Hepatocyte (in vitro differentiated cells): ENCODE measurements at regions not wholly inside any gene's neighbourhood (a gene's known extent, or its start where the extent isn't known, plus 50 kb on each side); places are given as distances from the start of the nearest gene placed in this dataset.

Experiments used
- DNase-seq: peaks from one replicate; pipeline ENCODE4 v3.0.0-alpha.2; 2016; ENCODE audit warnings: low spot score
- H2AFZ ChIP-seq: fragments of 200-600 bp; sonication (generic); 2 replicates; pipeline ENCODE4 v1.6.0; 2016; ENCODE audit warnings: antibody characterized with exemption, mild to moderate bottlenecking
- H3K27ac ChIP-seq: fragments of 200-600 bp; sonication (generic); 2 replicates; pipeline ENCODE4 v1.5.1; 2016; ENCODE audit warnings: mild to moderate bottlenecking
- H3K27me3 ChIP-seq: fragments of 200-600 bp; sonication (generic); 2 replicates; pipeline ENCODE4 v1.6.1; 2016
- H3K36me3 ChIP-seq: fragments of 200-600 bp; sonication (generic); replicated peaks from 2 replicates; pipeline ENCODE4 v1.5.1; 2016; ENCODE audit warnings: low read depth; ENCODE audit not compliant: insufficient read depth
- H3K4me1 ChIP-seq: fragments of 200-600 bp; sonication (generic); 2 replicates; pipeline ENCODE4 v1.5.1; 2016; ENCODE audit warnings: mild to moderate bottlenecking, moderate library complexity; ENCODE audit not compliant: insufficient read depth
- H3K4me2 ChIP-seq: fragments of 200-600 bp; sonication (generic); 2 replicates; pipeline ENCODE4 v1.6.0; 2016
- H3K4me3 ChIP-seq: fragments of 200-600 bp; sonication (generic); 2 replicates; pipeline ENCODE4 v1.5.1; 2016; ENCODE audit warnings: mild to moderate bottlenecking
- H3K79me2 ChIP-seq: fragments of 200-600 bp; sonication (generic); 2 replicates; pipeline ENCODE4 v1.6.0; 2017; ENCODE audit warnings: mild to moderate bottlenecking
- H3K9me2 ChIP-seq: fragments of 200-600 bp; sonication (generic); replicated peaks from 2 replicates; pipeline ENCODE4 v1.6.0; 2017; ENCODE audit warnings: mild to moderate bottlenecking; ENCODE audit not compliant: insufficient read depth
- H3K9me3 ChIP-seq: fragments of 200-600 bp; sonication (generic); 2 replicates; pipeline ENCODE4 v1.5.1; 2016; ENCODE audit warnings: low read depth, mild to moderate bottlenecking
- H4K20me1 ChIP-seq: fragments of 200-600 bp; sonication (generic); 2 replicates; pipeline ENCODE4 v1.6.0; 2016; ENCODE audit warnings: mild to moderate bottlenecking; ENCODE audit not compliant: insufficient read depth, poor library complexity, severe bottlenecking
- EZH2 ChIP-seq: fragments of 200-600 bp; sonication (generic); IDR thresholded peaks from 2 replicates; pipeline ENCODE4 v1.6.1; 2016; ENCODE audit warnings: antibody characterized with exemption, mild to moderate bottlenecking, borderline replicate concordance
- EZH2phosphoT487 ChIP-seq: fragments of 200-600 bp; sonication (generic); IDR thresholded peaks from one replicate; pipeline ENCODE4 v1.6.1; 2018; ENCODE audit warnings: antibody characterized with exemption, mild to moderate bottlenecking, low read depth, moderate library complexity; ENCODE audit not compliant: unreplicated experiment, severe bottlenecking
- WGBS: methylation state at CpG from one replicate; pipeline ENCODE4 v1.1.6; 2016; ENCODE audit warnings: low lambda C conversion rate; ENCODE audit errors: missing lambda C conversion rate; 5-methylcytosine and 5-hydroxymethylcytosine counted together
- TF ChIP-seq, protein P1 (sequence below): fragments of 200-600 bp; sonication (generic); IDR thresholded peaks from 2 replicates; pipeline ENCODE4 v1.5.1; 2016; ENCODE audit warnings: antibody characterized with exemption, mild to moderate bottlenecking; ENCODE audit not compliant: poor library complexity

DNA sequence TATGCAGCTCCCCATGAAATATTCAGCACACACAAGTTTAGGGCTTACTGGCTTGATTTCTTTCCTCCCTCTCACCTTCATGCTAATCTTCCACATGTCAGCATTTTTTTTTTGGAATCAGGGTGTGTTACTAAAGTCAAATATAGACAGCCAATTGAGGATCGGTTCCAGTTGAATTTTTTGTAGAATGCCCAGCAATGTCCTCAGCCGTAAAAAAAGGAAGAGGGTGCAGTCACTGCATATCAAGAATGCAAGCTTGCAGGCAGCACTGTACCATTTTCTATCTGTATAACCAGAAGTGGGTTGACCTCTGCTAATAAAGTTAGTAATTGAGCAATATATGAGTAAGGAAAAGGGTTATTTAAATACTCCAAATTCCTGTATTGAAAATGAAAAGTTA lies 51.4 kb upstream of the CHMP2B start:
- no peaks in the 10 kb centered on the region for H3K9me3 ChIP-seq
- H3K4me3 ChIP-seq: no peak overlapping the region
- no peaks in the 10 kb centered on the region for H3K4me1 ChIP-seq
- no peak overlapping the region for H3K4me2 ChIP-seq
- no peak for DNase-seq
- TF ChIP-seq, protein P1, sequence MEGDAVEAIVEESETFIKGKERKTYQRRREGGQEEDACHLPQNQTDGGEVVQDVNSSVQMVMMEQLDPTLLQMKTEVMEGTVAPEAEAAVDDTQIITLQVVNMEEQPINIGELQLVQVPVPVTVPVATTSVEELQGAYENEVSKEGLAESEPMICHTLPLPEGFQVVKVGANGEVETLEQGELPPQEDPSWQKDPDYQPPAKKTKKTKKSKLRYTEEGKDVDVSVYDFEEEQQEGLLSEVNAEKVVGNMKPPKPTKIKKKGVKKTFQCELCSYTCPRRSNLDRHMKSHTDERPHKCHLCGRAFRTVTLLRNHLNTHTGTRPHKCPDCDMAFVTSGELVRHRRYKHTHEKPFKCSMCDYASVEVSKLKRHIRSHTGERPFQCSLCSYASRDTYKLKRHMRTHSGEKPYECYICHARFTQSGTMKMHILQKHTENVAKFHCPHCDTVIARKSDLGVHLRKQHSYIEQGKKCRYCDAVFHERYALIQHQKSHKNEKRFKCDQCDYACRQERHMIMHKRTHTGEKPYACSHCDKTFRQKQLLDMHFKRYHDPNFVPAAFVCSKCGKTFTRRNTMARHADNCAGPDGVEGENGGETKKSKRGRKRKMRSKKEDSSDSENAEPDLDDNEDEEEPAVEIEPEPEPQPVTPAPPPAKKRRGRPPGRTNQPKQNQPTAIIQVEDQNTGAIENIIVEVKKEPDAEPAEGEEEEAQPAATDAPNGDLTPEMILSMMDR: no peak
- TF ChIP-seq EZH2phosphoT487 (no peak), EZH2 (no peak)
- no peak overlapping the region for H2AFZ ChIP-seq
- H3K27me3 ChIP-seq: no peaks in the 10 kb centered on the region
- H3K79me2 ChIP-seq: no peaks in the 10 kb centered on the region
- no peak overlapping the region for H3K27ac ChIP-seq
- 65% methylated on average over 2 of the region's 2 CpGs for WGBS
- H3K9me2 ChIP-seq: no peaks in the 10 kb centered on the region
- no peaks in the 10 kb centered on the region for H3K36me3 ChIP-seq
- no peaks in the 10 kb centered on the region for H4K20me1 ChIP-seq

GRCh38 chr3:87173776-87174175 lies 53.3 kb upstream of the CHMP2B start:
- H3K9me2 ChIP-seq: no peaks in the 10 kb centered on the region
- DNase-seq: no peak
- H3K27ac ChIP-seq: no peak overlapping the region
- no peaks in the 10 kb centered on the region for H3K27me3 ChIP-seq
- H3K9me3 ChIP-seq: no peaks in the 10 kb centered on the region
- H3K79me2 ChIP-seq: no peaks in the 10 kb centered on the region
- H4K20me1 ChIP-seq: no peaks in the 10 kb centered on the region
- H3K36me3 ChIP-seq: no peaks in the 10 kb centered on the region
- WGBS: 91% methylated on average over 2 of the region's 2 CpGs
- H3K4me2 ChIP-seq: no peak overlapping the region
- no peak for TF ChIP-seq EZH2phosphoT487
- TF ChIP-seq, protein P1: no peak
- TF ChIP-seq EZH2: no peak
- H2AFZ ChIP-seq: no peak overlapping the region
- no peaks in the 10 kb centered on the region for H3K4me1 ChIP-seq
- H3K4me3 ChIP-seq: no peak overlapping the region

DNA sequence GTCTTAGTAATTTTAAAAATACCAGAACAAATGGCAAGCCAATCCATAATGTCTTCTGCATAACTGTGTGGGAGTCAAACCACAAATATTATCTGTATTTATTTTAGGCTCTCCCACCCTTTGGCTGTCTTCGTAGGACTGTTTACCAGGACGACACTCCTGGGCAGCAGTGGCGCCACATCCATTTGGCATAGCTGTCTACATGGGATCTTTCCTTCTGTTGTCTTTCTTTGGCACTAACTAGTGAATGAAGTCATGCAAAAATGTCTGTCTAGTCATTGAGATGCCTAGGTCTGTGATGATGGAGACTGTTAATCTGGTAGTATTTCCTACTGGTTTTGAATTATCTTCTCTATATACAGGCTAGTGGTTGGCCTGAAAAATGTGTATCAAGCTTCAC lies 54.0 kb upstream of the CHMP2B start:
- H3K4me2 ChIP-seq: no peak overlapping the region
- H3K4me3 ChIP-seq: no peak overlapping the region
- H3K27me3 ChIP-seq: no peaks in the 10 kb centered on the region
- H3K27ac ChIP-seq: no peak overlapping the region
- H3K9me2 ChIP-seq: no peaks in the 10 kb centered on the region
- 86% methylated on average over 3 of the region's 3 CpGs for WGBS
- H3K79me2 ChIP-seq: no peaks in the 10 kb centered on the region
- TF ChIP-seq, protein P1: no peak
- TF ChIP-seq EZH2phosphoT487 (no peak), EZH2 (no peak)
- no peak overlapping the region for H2AFZ ChIP-seq
- no peaks in the 10 kb centered on the region for H4K20me1 ChIP-seq
- H3K9me3 ChIP-seq: no peaks in the 10 kb centered on the region
- H3K36me3 ChIP-seq: no peaks in the 10 kb centered on the region
- H3K4me1 ChIP-seq: no peaks in the 10 kb centered on the region
- DNase-seq: no peak
